IgD-negative memory B cell (primary cell): ENCODE measurements at regions not wholly inside any gene's neighbourhood (a gene's known extent, or its start where the extent isn't known, plus 50 kb on each side); places are given as distances from the start of the nearest gene placed in this dataset.

Source experiments
- H3K27ac Mint-ChIP-seq, 3 donors: one replicate each; pipeline ENCODE4 v1.8.0; 2020 to 2022; ENCODE audit warnings: mild to moderate bottlenecking in 3 of 3, mixed read lengths in 3 of 3, moderate library complexity in 1 of 3
- H3K27me3 Mint-ChIP-seq: one replicate; pipeline ENCODE4 v1.8.0; 2021; ENCODE audit warnings: mixed read lengths
- H3K36me3 Mint-ChIP-seq: one replicate; pipeline ENCODE4 v1.8.0; 2020; ENCODE audit warnings: mild to moderate bottlenecking, mixed read lengths
- H3K4me1 Mint-ChIP-seq, 3 donors: one replicate each; pipeline ENCODE4 v1.8.0; 2020 to 2022; ENCODE audit warnings: mixed read lengths in 3 of 3, mild to moderate bottlenecking in 1 of 3
- H3K4me3 Mint-ChIP-seq, 4 donors: one replicate each; pipeline ENCODE4 v1.8.0; 2020 to 2022; ENCODE audit warnings: mild to moderate bottlenecking in 4 of 4, mixed read lengths in 4 of 4, moderate library complexity in 3 of 4
- H3K9me3 Mint-ChIP-seq, 3 donors: one replicate each; pipeline ENCODE4 v1.8.0; 2020 to 2021; ENCODE audit warnings: mixed read lengths in 3 of 3, mild to moderate bottlenecking in 1 of 3

GRCh38 chr2:42862669-42863185, 70.3 kb upstream of the HAAO start:
- H3K4me3 Mint-ChIP-seq: no peak overlapping the region
- no peaks in the 10 kb centered on the region for H3K4me1 Mint-ChIP-seq
- peak overlapping the region in 1 of 3 donors; percentile 46 for H3K27ac Mint-ChIP-seq
- no peaks in the 10 kb centered on the region for H3K27me3 Mint-ChIP-seq
- H3K9me3 Mint-ChIP-seq: no peaks in the 10 kb centered on the region
- peaks cover 6% of the 10 kb centered on the region for H3K36me3 Mint-ChIP-seq

- no peak overlapping the region for H3K4me3 Mint-ChIP-seq
- peaks cover 8% of the 10 kb centered on the region for H3K36me3 Mint-ChIP-seq
These were observed 68.9 kb upstream of the HAAO start for GRCh38 chr2:42861321-42861720.

GRCh38 chr2:42860319-42861094, 68.1 kb upstream of the HAAO start:
- H3K4me1 Mint-ChIP-seq: no peaks in the 10 kb centered on the region
- no peak overlapping the region for H3K27ac Mint-ChIP-seq
- peak overlapping the region in 1 of 4 donors; percentile 14 for H3K4me3 Mint-ChIP-seq
- peaks cover 8% of the 10 kb centered on the region for H3K36me3 Mint-ChIP-seq
- no peaks in the 10 kb centered on the region for H3K9me3 Mint-ChIP-seq
- H3K27me3 Mint-ChIP-seq: no peaks in the 10 kb centered on the region

More at GRCh38 chr2:42861321-42861720, 68.9 kb upstream of the HAAO start:
- Mint-ChIP-seq H3K27me3 (no peaks in the 10 kb centered on the region), H3K4me1 (no peaks in the 10 kb centered on the region), H3K27ac (no peak overlapping the region), H3K9me3 (no peaks in the 10 kb centered on the region)

- Mint-ChIP-seq H3K27me3 (no peaks in the 10 kb centered on the region), H3K36me3 (peaks cover 8% of the 10 kb centered on the region), H3K4me1 (no peaks in the 10 kb centered on the region), H3K27ac (no peak overlapping the region), H3K9me3 (no peaks in the 10 kb centered on the region), H3K4me3 (no peak overlapping the region)
These were observed 67.4 kb upstream of the HAAO start for GRCh38 chr2:42859791-42860190.

- no peaks in the 10 kb centered on the region for H3K27me3 Mint-ChIP-seq
These were observed 66.7 kb upstream of the HAAO start for GRCh38 chr2:42859006-42859552.

GRCh38 chr2:42858140-42859005, 66.0 kb upstream of the HAAO start:
- Mint-ChIP-seq H3K27me3 (no peaks in the 10 kb centered on the region), H3K4me3 (no peak overlapping the region), H3K9me3 (no peaks in the 10 kb centered on the region), H3K36me3 (peaks cover 8% of the 10 kb centered on the region), H3K4me1 (no peaks in the 10 kb centered on the region), H3K27ac (no peak overlapping the region)

More at GRCh38 chr2:42859006-42859552, 66.7 kb upstream of the HAAO start:
- Mint-ChIP-seq H3K27ac (no peak overlapping the region), H3K4me1 (no peaks in the 10 kb centered on the region), H3K4me3 (no peak overlapping the region), H3K9me3 (no peaks in the 10 kb centered on the region), H3K36me3 (peaks cover 8% of the 10 kb centered on the region)

GRCh38 chr2:42856891-42857632, 64.7 kb upstream of the HAAO start:
- H3K36me3 Mint-ChIP-seq: peaks cover 8% of the 10 kb centered on the region
- H3K27ac Mint-ChIP-seq: no peak overlapping the region
- no peak overlapping the region for H3K4me3 Mint-ChIP-seq
- H3K4me1 Mint-ChIP-seq: no peaks in the 10 kb centered on the region
- no peaks in the 10 kb centered on the region for H3K27me3 Mint-ChIP-seq
- no peaks in the 10 kb centered on the region for H3K9me3 Mint-ChIP-seq

GRCh38 chr2:42856106-42856860, 63.9 kb upstream of the HAAO start:
- peaks cover 8% of the 10 kb centered on the region for H3K36me3 Mint-ChIP-seq
- H3K27ac Mint-ChIP-seq: peak overlapping the region in 1 of 3 donors; percentile 35

GRCh38 chr2:42855221-42855970, 63.0 kb upstream of the HAAO start:
- H3K27me3 Mint-ChIP-seq: no peaks in the 10 kb centered on the region
- H3K4me3 Mint-ChIP-seq: no peak overlapping the region
- H3K27ac Mint-ChIP-seq: peak overlapping the region in 1 of 3 donors; percentile 35
- peaks cover 4% of the 10 kb centered on the region for H3K36me3 Mint-ChIP-seq
- H3K4me1 Mint-ChIP-seq: no peaks in the 10 kb centered on the region
- no peaks in the 10 kb centered on the region for H3K9me3 Mint-ChIP-seq

More at GRCh38 chr2:42856106-42856860, 63.9 kb upstream of the HAAO start:
- Mint-ChIP-seq H3K4me3 (no peak overlapping the region), H3K27me3 (no peaks in the 10 kb centered on the region), H3K4me1 (no peaks in the 10 kb centered on the region), H3K9me3 (no peaks in the 10 kb centered on the region)

- Mint-ChIP-seq H3K36me3 (peaks cover 4% of the 10 kb centered on the region), H3K9me3 (no peaks in the 10 kb centered on the region), H3K27me3 (no peaks in the 10 kb centered on the region), H3K4me1 (no peaks in the 10 kb centered on the region), H3K27ac (no peak overlapping the region), H3K4me3 (no peak overlapping the region)
These were observed 61.9 kb upstream of the HAAO start for GRCh38 chr2:42854207-42854818.

- H3K4me3 Mint-ChIP-seq: no peak overlapping the region
- H3K27me3 Mint-ChIP-seq: no peaks in the 10 kb centered on the region
- peaks cover 2% of the 10 kb centered on the region for H3K36me3 Mint-ChIP-seq
- H3K27ac Mint-ChIP-seq: no peak overlapping the region
- no peaks in the 10 kb centered on the region for H3K4me1 Mint-ChIP-seq
- no peaks in the 10 kb centered on the region for H3K9me3 Mint-ChIP-seq
These were observed 61.3 kb upstream of the HAAO start for GRCh38 chr2:42853549-42854206.

- H3K4me1 Mint-ChIP-seq: no peaks in the 10 kb centered on the region
- peak overlapping the region in 1 of 4 donors; percentile 40 for H3K4me3 Mint-ChIP-seq
- H3K36me3 Mint-ChIP-seq: peaks cover 2% of the 10 kb centered on the region
- H3K9me3 Mint-ChIP-seq: no peaks in the 10 kb centered on the region
- no peak overlapping the region for H3K27ac Mint-ChIP-seq
- no peaks in the 10 kb centered on the region for H3K27me3 Mint-ChIP-seq
These were observed 60.4 kb upstream of the HAAO start for GRCh38 chr2:42852798-42853197.
